ENCODE measurements at regions not wholly inside any gene's neighbourhood (a gene's known extent, or its start where the extent isn't known, plus 50 kb on each side); places are given as distances from the start of the nearest gene placed in this dataset.

- no peak for TF ChIP-seq ZNF507 (tag; conservative IDR thresholded peaks at IDR 0.05)
- TF ChIP-seq RBM14 (IDR thresholded peaks at IDR 0.05; ENCODE audit: borderline replicate concordance, insufficient read depth, low read depth, low read length), result no peak
These were observed 831.5 kb upstream of the CITED2 start (continued) for GRCh38 chr6:140205795-140206593.

- Histone ChIP-seq H3K36me3 (ENCODE audit: control insufficient read depth, insufficient read depth, low read length) (no peaks in the 10 kb centered on the region), H3K4me2 (ENCODE audit: insufficient read depth, low read length) (no peak overlapping the region), H3K9me1 (ENCODE audit: control insufficient read depth, insufficient read depth, low read length) (no peaks in the 10 kb centered on the region), H4K20me1 (replicated peaks; ENCODE audit: control insufficient read depth, insufficient read depth, low read length) (no peaks in the 10 kb centered on the region), H3K9me3 (replicated peaks; ENCODE audit: control insufficient read depth, insufficient read depth, low read depth, low read length) (no peaks in the 10 kb centered on the region), H3K4me1 (replicated peaks in 1 of 2; ENCODE audit: control insufficient read depth in 2 of 2, insufficient read depth in 2 of 2, low read length in 2 of 2) (no peaks in the 10 kb centered on the region), H3K27me3 (ENCODE audit: control insufficient read depth in 2 of 2, insufficient read depth in 2 of 2, low read length in 2 of 2) (no peaks in the 10 kb centered on the region), H3K4me3 (no peak overlapping the region), H3K79me2 (ENCODE audit: control insufficient read depth, insufficient read depth, low read length) (no peaks in the 10 kb centered on the region), H3K9ac (ENCODE audit: insufficient read depth in 1 of 2, low read depth in 2 of 2, low read length in 2 of 2) (no peak overlapping the region), H3K27ac (ENCODE audit: extremely low read depth, low read depth, low read length) (no peak overlapping the region), H2AFZ (ENCODE audit: low read depth, low read length) (no peak overlapping the region)
- POLR2A ChIA-PET, result interaction anchor here (0.5 kb wide), 1 partner anchor 1407 kb away, joined by 3 read pairs; no protein-coding TSS in a partner anchor
- in situ Hi-C loops (cut with MboI), result no loop called here
- intact Hi-C loops (cut with micrococcal nuclease), result no loop called here
- CTCF ChIA-PET (ENCODE audit: low intra/inter-chr PET ratio), result no interaction called here
- BruUV-seq (replicated peaks), result no TSS peak
- DNase-seq (ENCODE audit: extremely low read depth in 1 of 4, low spot score in 3 of 4), result no peak
- no peak for FAIRE-seq
- ATAC-seq, result no peak
- no peak for TF ChIP-seq DACH1 (IDR thresholded peaks at IDR 0.05; ENCODE audit: partially characterized antibody)
- TF ChIP-seq SNIP1 (IDR thresholded peaks at IDR 0.05; ENCODE audit: low read depth), result no peak
- TF ChIP-seq MTA3 (IDR thresholded peaks at IDR 0.05; ENCODE audit: borderline replicate concordance), result no peak
- no peak for TF ChIP-seq LCOR (CRISPR knock-in tag; IDR thresholded peaks at IDR 0.05)
- no peak for TF ChIP-seq ZNF507 (tag; conservative IDR thresholded peaks at IDR 0.05)
- TF ChIP-seq THRAP3 (IDR thresholded peaks at IDR 0.05; ENCODE audit: borderline replicate concordance), result no peak
- TF ChIP-seq RBM14 (IDR thresholded peaks at IDR 0.05; ENCODE audit: borderline replicate concordance, insufficient read depth, low read depth, low read length), result no peak
- TF ChIP-seq HNRNPH1 (optimal IDR thresholded peaks at IDR 0.05; ENCODE audit: low read depth, low read length), result no peak
- no peak for TF ChIP-seq CBFA2T2 (conservative IDR thresholded peaks at IDR 0.05)
- TF ChIP-seq PHF20 (IDR thresholded peaks at IDR 0.05; ENCODE audit: partially characterized antibody), result no peak
- no peak for TF ChIP-seq C11orf30 (IDR thresholded peaks at IDR 0.05; ENCODE audit: low read depth)
- TF ChIP-seq RBM34 (IDR thresholded peaks at IDR 0.05; ENCODE audit: borderline replicate concordance, insufficient read depth, low read length), result no peak
- no peak for TF ChIP-seq SMARCC2 (IDR thresholded peaks at IDR 0.05; ENCODE audit: low read depth)
- TF ChIP-seq RREB1 (CRISPR knock-in tag; IDR thresholded peaks at IDR 0.05), result no peak
- TF ChIP-seq TCF3 (CRISPR knock-in tag; IDR thresholded peaks at IDR 0.05), result no peak
- TF ChIP-seq FOXP1 (CRISPR knock-in tag; IDR thresholded peaks at IDR 0.05), result no peak
These were observed 829.7 kb upstream of the CITED2 start for GRCh38 chr6:140204154-140204553.

All from K562 (cell line).